GM12878 (cell line): ENCODE measurements at regions not wholly inside any gene's neighbourhood (a gene's known extent, or its start where the extent isn't known, plus 50 kb on each side); places are given as distances from the start of the nearest gene placed in this dataset.
"Not testable (repeated sequence)": the region's sequence is repeated elsewhere in the genome, so short reads cannot be mapped to it uniquely, and the experiment has no call there.

ENCODE experiments used
- ATAC-seq: fragments of 200-7000 bp; cut with Tn5 transposase; 3 replicates; pipeline ENCODE4 v1.9.1; 2020; ENCODE audit warnings: mild to moderate bottlenecking, moderate library complexity
- BruUV-seq: library from RNA; stranded (reverse); fragments of 400-500 nt; replicated peaks from 2 replicates; lab custom pipeline; 2021; lab: Mats Ljungman, UMichigan
- CTCF ChIA-PET: fragments of 300-600 bp; sonication (Branson Sonifier 250); formaldehyde crosslinking; extraction: SDS; loops from one replicate; lab custom pipeline; 2021; ENCODE audit warnings: inconsistent platforms; lab: Yijun Ruan, JAX
- POLR2A ChIA-PET: fragments of 350-600 bp; formaldehyde crosslinking; extraction: SDS; loops from one replicate; lab custom pipeline; 2021; ENCODE audit warnings: inconsistent platforms; lab: Charles Lee
- RAD21 ChIA-PET: fragments of 300-600 bp; sonication (Branson Sonifier 250); formaldehyde crosslinking; loops from one replicate; lab custom pipeline; 2023; ENCODE audit warnings: antibody characterized with exemption; ENCODE audit not compliant: unreplicated experiment; lab: Charles Lee
- SMC1A ChIA-PET: fragments of 300-600 bp; sonication (Branson Sonifier 250); formaldehyde crosslinking; loops from one replicate; lab custom pipeline; 2023; ENCODE audit not compliant: unreplicated experiment, uncharacterized antibody; lab: Charles Lee
- DNase-seq: peaks from one replicate; pipeline ENCODE4 v3.0.0-alpha.2; 2011; ENCODE audit warnings: low read depth, low spot score
- FAIRE-seq: peaks from 3 replicates; lab custom pipeline; 2011; peaks lifted over from hg19 to GRCh38; lab: Jason Lieb, UNC
- H2AFZ ChIP-seq: 2 replicates; pipeline ENCODE4 v1.6.0; 2011; ENCODE audit warnings: low read depth, low read length, control low read depth; ENCODE audit not compliant: control insufficient read depth
- H3K27ac ChIP-seq: 2 replicates; pipeline ENCODE4 v1.5.1; 2011; ENCODE audit warnings: control low read depth; ENCODE audit not compliant: control insufficient read depth, insufficient read depth
- H3K27me3 ChIP-seq, 2 experiments: replicated peaks in 1 of 2; 2 replicates each; pipeline versions ENCODE4 v1.6.0 to v1.6.1; 2011; ENCODE audit warnings: low read length in 1 of 2; ENCODE audit not compliant: control insufficient read depth in 2 of 2, insufficient read depth in 2 of 2
- H3K36me3 ChIP-seq, 2 experiments: 2 replicates each; pipeline ENCODE4 v1.5.1; 2011; ENCODE audit warnings: low read length in 1 of 2; ENCODE audit not compliant: control insufficient read depth in 2 of 2, insufficient read depth in 2 of 2
- H3K4me1 ChIP-seq: 2 replicates; pipeline ENCODE4 v1.6.1; 2011; ENCODE audit warnings: mild to moderate bottlenecking, low read length, moderate library complexity, mixed read lengths; ENCODE audit not compliant: control insufficient read depth, insufficient read depth
- H3K4me2 ChIP-seq: 2 replicates; pipeline ENCODE4 v1.6.0; 2011; ENCODE audit warnings: control low read depth; ENCODE audit not compliant: control insufficient read depth, insufficient read depth
- H3K4me3 ChIP-seq: fragments of 200-600 bp; sonication (generic); 2 replicates; pipeline ENCODE4 v1.5.1; 2016
- H3K79me2 ChIP-seq: 2 replicates; pipeline ENCODE4 v1.6.0; 2011; ENCODE audit warnings: low read length; ENCODE audit not compliant: control insufficient read depth, insufficient read depth
- H3K9ac ChIP-seq: 2 replicates; pipeline ENCODE4 v1.8.0; 2011; ENCODE audit warnings: low read length, control low read depth, mixed read lengths; ENCODE audit not compliant: control insufficient read depth, insufficient read depth
- H3K9me3 ChIP-seq: replicated peaks from 3 replicates; pipeline ENCODE4 v1.5.1; 2011; ENCODE audit warnings: mild to moderate bottlenecking, low read length; ENCODE audit not compliant: control insufficient read depth, insufficient read depth
- H4K20me1 ChIP-seq: 2 replicates; pipeline ENCODE4 v1.6.0; 2011; ENCODE audit not compliant: control insufficient read depth, insufficient read depth
- ATF3 ChIP-seq: IDR thresholded peaks from 2 replicates; pipeline ENCODE4 v1.6.1; 2011; ENCODE audit warnings: low read depth, mild to moderate bottlenecking, low read length, moderate library complexity, borderline replicate concordance; ENCODE audit errors: extremely low read depth
- CREM ChIP-seq: IDR thresholded peaks from 2 replicates; pipeline ENCODE4 v1.6.1; 2014; ENCODE audit warnings: antibody characterized with exemption, low read depth
- EP300 ChIP-seq, 2 experiments: fragments of 150-350 bp in 1 of 2; IDR thresholded peaks; 2 replicates each; pipeline ENCODE4 v1.6.1; 2011 to 2012; ENCODE audit warnings: low read depth in 2 of 2, low read length in 2 of 2, borderline replicate concordance in 1 of 2, improper control_type of control experiment in 1 of 2, inconsistent platforms in 1 of 2; ENCODE audit not compliant: control insufficient read depth in 1 of 2
- EZH2 ChIP-seq: IDR thresholded peaks from 2 replicates; pipeline ENCODE4 v1.6.1; 2012; ENCODE audit warnings: low read depth, mild to moderate bottlenecking, control low read depth, inconsistent platforms, low read length, borderline replicate concordance; ENCODE audit not compliant: control insufficient read depth
- GABPA ChIP-seq: IDR thresholded peaks from 2 replicates; pipeline ENCODE4 v1.6.1; 2014; ENCODE audit warnings: antibody characterized with exemption, low read depth, mild to moderate bottlenecking, inconsistent platforms
- GATAD2B ChIP-seq: fragments of 450-650 bp; conservative IDR thresholded peaks from 2 replicates; pipeline ENCODE4 v1.6.1; 2017; ENCODE audit warnings: low read depth, mild to moderate bottlenecking, moderate library complexity
- HDGF ChIP-seq: fragments of 450-650 bp; IDR thresholded peaks from 2 replicates; pipeline ENCODE4 v1.6.1; 2016; ENCODE audit warnings: antibody characterized with exemption
- KDM1A ChIP-seq: fragments of 200-600 bp; sonication (generic); IDR thresholded peaks from 2 replicates; pipeline ENCODE4 v1.6.1; 2016; ENCODE audit warnings: borderline replicate concordance
- MYC ChIP-seq: IDR thresholded peaks from 2 replicates; pipeline ENCODE4 v1.6.1; 2011; ENCODE audit warnings: mild to moderate bottlenecking, low read length, moderate library complexity, inconsistent platforms; ENCODE audit not compliant: insufficient read depth, insufficient replicate concordance, insufficient read length, severe bottlenecking
- NR2C1 ChIP-seq: fragments of 450-650 bp; IDR thresholded peaks from 2 replicates; pipeline ENCODE4 v1.6.1; 2017; ENCODE audit warnings: antibody characterized with exemption, mild to moderate bottlenecking, moderate library complexity
- SIN3A ChIP-seq: IDR thresholded peaks from 2 replicates; pipeline ENCODE4 v1.6.1; 2012; ENCODE audit warnings: low read depth, low read length, improper control_type of control experiment
- STAT1 ChIP-seq: fragments of 450-650 bp; conservative IDR thresholded peaks from 2 replicates; pipeline ENCODE4 v1.6.1; 2014; ENCODE audit warnings: antibody characterized with exemption, mild to moderate bottlenecking
- YBX1 ChIP-seq: fragments of 450-650 bp; IDR thresholded peaks from 2 replicates; pipeline ENCODE4 v1.6.1; 2016; ENCODE audit warnings: antibody characterized with exemption
- ZBED1 ChIP-seq: IDR thresholded peaks from 2 replicates; pipeline ENCODE4 v1.6.1; 2016; ENCODE audit warnings: borderline replicate concordance
- ZBTB4 ChIP-seq: fragments of 450-650 bp; formaldehyde crosslinking; IDR thresholded peaks from 2 replicates; pipeline ENCODE4 v1.4.0; 2022; ENCODE audit warnings: mild to moderate bottlenecking, moderate library complexity
- WGBS: methylation state at CpG from one replicate; pipeline ENCODE4 v1.1.6; 2016; ENCODE audit warnings: low lambda C conversion rate; ENCODE audit not compliant: insufficient replicate concordance, insufficient coverage; ENCODE audit errors: missing lambda C conversion rate; 5-methylcytosine and 5-hydroxymethylcytosine counted together
- in situ Hi-C: fragments of 300-500 bp; cut with MboI; formaldehyde crosslinking; loops from 9 replicates; pipeline ENCODE4 v1.14.3; 2018; ENCODE audit warnings: mixed read lengths
- intact Hi-C: fragments of 100-400 bp; cut with micrococcal nuclease; formaldehyde crosslinking; loops from one replicate; pipeline ENCODE4 v1.14.2; 2022; ENCODE audit not compliant: unreplicated experiment

- TF ChIP-seq KDM1A, result no peak
- TF ChIP-seq EZH2, result no peak
- TF ChIP-seq, all 136 proteins: peak for 0
Observed at GRCh38 chr15:50850003-50850402, 58.5 kb upstream of the AP4E1 start (continued).

GRCh38 chr15:50848349-50848748 lies 60.1 kb upstream of the AP4E1 start:
- H3K36me3 ChIP-seq, result no peaks in the 10 kb centered on the region
- in situ Hi-C loops, result no loop called here
- BruUV-seq, result no TSS peak
- intact Hi-C loops, result no loop called here
- H3K79me2 ChIP-seq, result no peaks in the 10 kb centered on the region
- no peaks in the 10 kb centered on the region for H4K20me1 ChIP-seq
- H3K4me2 ChIP-seq, result no peak overlapping the region
- FAIRE-seq (no peak), DNase-seq (no peak), ATAC-seq (no peak)
- TF ChIP-seq CREM (no peak), GATAD2B (no peak), MYC (no peak), HDGF (no peak), ATF3 (no peak), SIN3A (no peak), ZBED1 (no peak), ZBTB4 (no peak), NR2C1 (no peak), EP300 (IDR thresholded peaks at IDR 0.05; ENCODE audit: borderline replicate concordance in 1 of 2, control insufficient read depth in 1 of 2, low read depth in 2 of 2, low read length in 2 of 2) (no peak), YBX1 (no peak), GABPA (no peak), STAT1 (no peak)
- H3K4me1 ChIP-seq, result no peaks in the 10 kb centered on the region
- H3K4me3 ChIP-seq, result no peak overlapping the region
- H2AFZ ChIP-seq, result no peak overlapping the region
- no peak overlapping the region for H3K9ac ChIP-seq
- H3K27me3 ChIP-seq, result no peaks in the 10 kb centered on the region
- no peaks in the 10 kb centered on the region for H3K9me3 ChIP-seq
- SMC1A ChIA-PET, result no interaction called here
- POLR2A ChIA-PET, result no interaction called here
- RAD21 ChIA-PET, result no interaction called here
- CTCF ChIA-PET, result interaction anchor here (1.1 kb wide), 1 partner anchor 15 kb away, joined by 3 read pairs; no protein-coding TSS in a partner anchor
- no peak overlapping the region for H3K27ac ChIP-seq

- H3K4me1 ChIP-seq, H2AFZ ChIP-seq, H3K27ac ChIP-seq, H3K79me2 ChIP-seq, H3K36me3 ChIP-seq, POLR2A ChIA-PET, in situ Hi-C loops, SMC1A ChIA-PET, H3K27me3 ChIP-seq, ATAC-seq, H3K4me2 ChIP-seq, intact Hi-C loops, BruUV-seq, H3K9ac ChIP-seq, H3K9me3 ChIP-seq, FAIRE-seq, H3K4me3 ChIP-seq, H4K20me1 ChIP-seq, RAD21 ChIA-PET, DNase-seq: not testable (repeated sequence)
- CTCF ChIA-PET, result interaction anchor here (0.7 kb wide), 1 partner anchor 842 kb away, joined by 3 read pairs; no protein-coding TSS in a partner anchor
- WGBS, result 50% methylated on average over 1 of the region's 1 CpG
Observed at GRCh38 chr15:50845181-50845580, 63.3 kb upstream of the AP4E1 start.
